ENCODE measurements at regions not wholly inside any gene's neighbourhood (a gene's known extent, or its start where the extent isn't known, plus 50 kb on each side); places are given as distances from the start of the nearest gene placed in this dataset.

GRCh38 chr2:19837235-19837766 lies 64.5 kb downstream of the TTC32 start:
- peaks cover 6% of the 10 kb centered on the region for H3K4me1 ChIP-seq (ENCODE audit: insufficient read depth, low read length)
- H3K4me2 ChIP-seq (ENCODE audit: insufficient read depth, low read length), result no peak overlapping the region
- no peak overlapping the region for H3K4me3 ChIP-seq (ENCODE audit: insufficient read depth, low read length)
- no peaks in the 10 kb centered on the region for H3K79me2 ChIP-seq (ENCODE audit: insufficient read depth, low read length)
- TF ChIP-seq CTCF (IDR thresholded peaks at IDR 0.05; ENCODE audit: extremely low read depth, low read depth, low read length), result no peak
- H3K9me3 ChIP-seq (ENCODE audit: low read depth, low read length), result no peaks in the 10 kb centered on the region
- no peaks in the 10 kb centered on the region for H3K27me3 ChIP-seq (ENCODE audit: insufficient read depth, low read length)
- no peak for DNase-seq (ENCODE audit: insufficient read length, low spot score, missing footprints)
- no peak overlapping the region for H2AFZ ChIP-seq (ENCODE audit: low read length)
- no peak overlapping the region for H3K27ac ChIP-seq (ENCODE audit: low read depth, low read length)
- H4K20me1 ChIP-seq (ENCODE audit: insufficient read depth, low read length), result no peaks in the 10 kb centered on the region
- no peaks in the 10 kb centered on the region for H3K36me3 ChIP-seq (ENCODE audit: insufficient read depth, low read length)

- no peak for TF ChIP-seq CTCF (IDR thresholded peaks at IDR 0.05; ENCODE audit: extremely low read depth, low read depth, low read length)
- Histone ChIP-seq H3K36me3 (ENCODE audit: insufficient read depth, low read length) (no peaks in the 10 kb centered on the region), H3K27me3 (ENCODE audit: insufficient read depth, low read length) (no peaks in the 10 kb centered on the region), H3K9me3 (ENCODE audit: low read depth, low read length) (no peaks in the 10 kb centered on the region), H2AFZ (ENCODE audit: low read length) (no peak overlapping the region), H3K27ac (ENCODE audit: low read depth, low read length) (no peak overlapping the region), H3K4me3 (ENCODE audit: insufficient read depth, low read length) (no peak overlapping the region), H3K4me1 (ENCODE audit: insufficient read depth, low read length) (peaks cover 6% of the 10 kb centered on the region), H3K79me2 (ENCODE audit: insufficient read depth, low read length) (no peaks in the 10 kb centered on the region), H4K20me1 (ENCODE audit: insufficient read depth, low read length) (no peaks in the 10 kb centered on the region), H3K4me2 (ENCODE audit: insufficient read depth, low read length) (no peak overlapping the region)
- no peak for DNase-seq (ENCODE audit: insufficient read length, low spot score, missing footprints)
Measured at GRCh38 chr2:19835781-19836281, 66.0 kb downstream of the TTC32 start.

GRCh38 chr2:19833978-19834377 lies 67.8 kb downstream of the TTC32 start:
- Histone ChIP-seq H3K79me2 (ENCODE audit: insufficient read depth, low read length) (no peaks in the 10 kb centered on the region), H3K27ac (ENCODE audit: low read depth, low read length) (no peak overlapping the region), H3K36me3 (ENCODE audit: insufficient read depth, low read length) (no peaks in the 10 kb centered on the region), H3K4me2 (ENCODE audit: insufficient read depth, low read length) (no peak overlapping the region), H3K9me3 (ENCODE audit: low read depth, low read length) (no peaks in the 10 kb centered on the region), H3K4me3 (ENCODE audit: insufficient read depth, low read length) (no peak overlapping the region), H3K4me1 (ENCODE audit: insufficient read depth, low read length) (peaks cover 6% of the 10 kb centered on the region), H2AFZ (ENCODE audit: low read length) (no peak overlapping the region), H4K20me1 (ENCODE audit: insufficient read depth, low read length) (no peaks in the 10 kb centered on the region), H3K27me3 (ENCODE audit: insufficient read depth, low read length) (no peaks in the 10 kb centered on the region)
- no peak for TF ChIP-seq CTCF (IDR thresholded peaks at IDR 0.05; ENCODE audit: extremely low read depth, low read depth, low read length)
- DNase-seq (ENCODE audit: insufficient read length, low spot score, missing footprints), result no peak

- TF ChIP-seq CTCF (IDR thresholded peaks at IDR 0.05; ENCODE audit: extremely low read depth, low read depth, low read length), result no peak
- H3K79me2 ChIP-seq (ENCODE audit: insufficient read depth, low read length), result no peaks in the 10 kb centered on the region
- H3K4me2 ChIP-seq (ENCODE audit: insufficient read depth, low read length), result no peak overlapping the region
- no peaks in the 10 kb centered on the region for H3K36me3 ChIP-seq (ENCODE audit: insufficient read depth, low read length)
- H3K9me3 ChIP-seq (ENCODE audit: low read depth, low read length), result no peaks in the 10 kb centered on the region
- H4K20me1 ChIP-seq (ENCODE audit: insufficient read depth, low read length), result no peaks in the 10 kb centered on the region
- no peaks in the 10 kb centered on the region for H3K4me1 ChIP-seq (ENCODE audit: insufficient read depth, low read length)
- DNase-seq (ENCODE audit: insufficient read length, low spot score, missing footprints), result no peak
- H3K27ac ChIP-seq (ENCODE audit: low read depth, low read length), result no peak overlapping the region
- no peak overlapping the region for H3K4me3 ChIP-seq (ENCODE audit: insufficient read depth, low read length)
- H2AFZ ChIP-seq (ENCODE audit: low read length), result no peak overlapping the region
- no peaks in the 10 kb centered on the region for H3K27me3 ChIP-seq (ENCODE audit: insufficient read depth, low read length)
Measured at GRCh38 chr2:19829672-19830071, 72.1 kb downstream of the TTC32 start.
